Mucosa of descending colon (tissue), 3 donors: ENCODE measurements at regions not wholly inside any gene's neighbourhood (a gene's known extent, or its start where the extent isn't known, plus 50 kb on each side); places are given as distances from the start of the nearest gene placed in this dataset.

Experiments
- ATAC-seq: fragments of 200-7000 bp; cut with Tn5 transposase; one replicate; pipeline ENCODE4 v1.9.1; 2020; ENCODE audit warnings: mild to moderate bottlenecking, moderate library complexity
- DNase-seq, 3 donors: peaks; one replicate each; pipeline ENCODE4 v3.0.0-alpha.2; 2020
- H3K36me3 ChIP-seq: fragments of 200-600 bp; one replicate; pipeline ENCODE4 v1.8.0; 2021; ENCODE audit warnings: low read depth, mild to moderate bottlenecking
- H3K4me1 ChIP-seq: fragments of 200-600 bp; one replicate; pipeline ENCODE4 v1.8.0; 2021; ENCODE audit warnings: low read depth, mild to moderate bottlenecking
- H3K4me3 ChIP-seq: fragments of 200-600 bp; one replicate; pipeline ENCODE4 v1.8.0; 2021; ENCODE audit warnings: mild to moderate bottlenecking
- H3K9me3 ChIP-seq: fragments of 200-600 bp; one replicate; pipeline ENCODE4 v1.8.0; 2021; ENCODE audit warnings: mild to moderate bottlenecking
- CTCF ChIP-seq: fragments of 200-600 bp; IDR thresholded peaks from one replicate; pipeline ENCODE4 v1.8.0; 2022; ENCODE audit warnings: antibody characterized with exemption, mild to moderate bottlenecking
- intact Hi-C, 2 donors: fragments of 100-400 bp; cut with DNase I in 1 of 2; cut with micrococcal nuclease in 1 of 2; formaldehyde crosslinking; loops; one replicate each; pipeline versions ENCODE4 v1.11.0 to v1.11.1; 2022; cut with DNase I, micrococcal nuclease
- donor health status: DM: no; HTN: no; CAD: no; lungs with moderate emphysema.
- donor health status: DM: no; HTN: no; CAD: no.
- donor health status: DM: no; HTN: yes; CAD: no.

- peaks cover 43% of the 10 kb centered on the region for H3K4me1 ChIP-seq
- DNase-seq, result no peak
- intact Hi-C loops, result no loop called here
Observed at GRCh38 chr3:177354466-177354865, 157.2 kb upstream of the TBL1XR1 start.

GRCh38 chr3:177356113-177356512 is 158.8 kb upstream of the TBL1XR1 start:
- H3K36me3 ChIP-seq, result no peaks in the 10 kb centered on the region
- peaks cover 50% of the 10 kb centered on the region for H3K4me1 ChIP-seq
- ATAC-seq, result no peak
- H3K9me3 ChIP-seq, result no peaks in the 10 kb centered on the region
- intact Hi-C loops, result loop anchor here in 1 of 2 donors (5.0 kb wide), 1 partner anchor 159 kb away; the partner anchor contains the start of gene TBL1XR1
- no peak overlapping the region for H3K4me3 ChIP-seq
- no peak for DNase-seq
- no peak for TF ChIP-seq CTCF

More at GRCh38 chr3:177354466-177354865, 157.2 kb upstream of the TBL1XR1 start:
- Histone ChIP-seq H3K36me3 (no peaks in the 10 kb centered on the region), H3K4me3 (no peak overlapping the region), H3K9me3 (no peaks in the 10 kb centered on the region)
- ATAC-seq, result no peak
- TF ChIP-seq CTCF, result no peak

- DNase-seq, result no peak
- TF ChIP-seq CTCF, result no peak
- no peak overlapping the region for H3K4me3 ChIP-seq
Observed at GRCh38 chr3:177356952-177357351, 159.7 kb upstream of the TBL1XR1 start.

GRCh38 chr3:177357352-177358090 is 160.2 kb upstream of the TBL1XR1 start:
- no peak overlapping the region for H3K4me3 ChIP-seq
- ATAC-seq (peak; percentile 53), DNase-seq (peak in 1 of 3 donors; percentile 63)
- H3K9me3 ChIP-seq, result no peaks in the 10 kb centered on the region
- peaks cover 48% of the 10 kb centered on the region for H3K4me1 ChIP-seq
- TF ChIP-seq CTCF, result no peak
- H3K36me3 ChIP-seq, result no peaks in the 10 kb centered on the region
- intact Hi-C loops, result loop anchor here (2.0 to 5.0 kb wide), 2 partner anchors 160 to 161 kb away; partner anchors contain the start of gene TBL1XR1 (in 2 of the 2)

More at GRCh38 chr3:177356952-177357351, 159.7 kb upstream of the TBL1XR1 start:
- Histone ChIP-seq H3K4me1 (peaks cover 49% of the 10 kb centered on the region), H3K36me3 (no peaks in the 10 kb centered on the region), H3K9me3 (no peaks in the 10 kb centered on the region)
- no peak for ATAC-seq
- intact Hi-C loops, result loop anchor here in 1 of 2 donors (5.0 kb wide), 1 partner anchor 160 kb away; the partner anchor contains the start of gene TBL1XR1

GRCh38 chr3:177358091-177358976 is 161.1 kb upstream of the TBL1XR1 start:
- no peaks in the 10 kb centered on the region for H3K36me3 ChIP-seq
- ATAC-seq (peak; percentile 57), DNase-seq (peak; percentile 77 to 87 (median 78))
- peaks cover 54% of the 10 kb centered on the region for H3K4me1 ChIP-seq
- no peak for TF ChIP-seq CTCF
- no peak overlapping the region for H3K4me3 ChIP-seq
- intact Hi-C loops, result loop anchor here (2.0 to 5.0 kb wide), 2 partner anchors 161 to 162 kb away; partner anchors contain the start of gene TBL1XR1 (in 2 of the 2)
- H3K9me3 ChIP-seq, result no peaks in the 10 kb centered on the region
